ENCODE measurements at regions not wholly inside any gene's neighbourhood (a gene's known extent, or its start where the extent isn't known, plus 50 kb on each side); places are given as distances from the start of the nearest gene placed in this dataset.
"Not testable (repeated sequence)": the region's sequence is repeated elsewhere in the genome, so short reads cannot be mapped to it uniquely, and the experiment has no call there.

- H3K27me3 ChIP-seq (ENCODE audit: low read depth), result no peaks in the 10 kb centered on the region
- H3K4me3 ChIP-seq, result no peak overlapping the region
- H3K36me3 ChIP-seq (replicated peaks), result no peaks in the 10 kb centered on the region
- H3K4me1 ChIP-seq, result no peaks in the 10 kb centered on the region
- in situ Hi-C loops (cut with MboI; ENCODE audit: low sequenced_read_pairs), result no loop called here
- H3K9me3 ChIP-seq, result no peaks in the 10 kb centered on the region
- DNase-seq (ENCODE audit: low spot score in 2 of 2), result no peak
These were observed 620.2 kb downstream of the ANKRD7 start for GRCh38 chr7:118844748-118845147.

- DNase-seq (ENCODE audit: low spot score in 2 of 2), result no peak
- H3K4me3 ChIP-seq, result no peak overlapping the region
- in situ Hi-C loops (cut with MboI; ENCODE audit: low sequenced_read_pairs), result no loop called here
- no peaks in the 10 kb centered on the region for H3K9me3 ChIP-seq
- no peaks in the 10 kb centered on the region for H3K27me3 ChIP-seq (ENCODE audit: low read depth)
- H3K4me1 ChIP-seq, result no peaks in the 10 kb centered on the region
- H3K36me3 ChIP-seq (replicated peaks), result no peaks in the 10 kb centered on the region
These were observed 621.3 kb downstream of the ANKRD7 start for GRCh38 chr7:118845791-118846190.

- no peaks in the 10 kb centered on the region for H3K9me3 ChIP-seq
- H3K4me3 ChIP-seq, result no peak overlapping the region
- in situ Hi-C loops (cut with MboI; ENCODE audit: low sequenced_read_pairs), result no loop called here
- no peaks in the 10 kb centered on the region for H3K27me3 ChIP-seq (ENCODE audit: low read depth)
- H3K36me3 ChIP-seq (replicated peaks), result no peaks in the 10 kb centered on the region
- no peak for DNase-seq (ENCODE audit: low spot score in 2 of 2)
- H3K4me1 ChIP-seq, result no peaks in the 10 kb centered on the region
These were observed 622.5 kb downstream of the ANKRD7 start for GRCh38 chr7:118846977-118847376.

GRCh38 chr7:118855290-118855689, 630.8 kb downstream of the ANKRD7 start:
- Histone ChIP-seq H3K36me3 (replicated peaks) (no peaks in the 10 kb centered on the region), H3K9me3 (no peaks in the 10 kb centered on the region), H3K27me3 (ENCODE audit: low read depth) (no peaks in the 10 kb centered on the region), H3K4me3 (no peak overlapping the region), H3K4me1 (no peaks in the 10 kb centered on the region)
- in situ Hi-C loops (cut with MboI; ENCODE audit: low sequenced_read_pairs), result no loop called here
- no peak for DNase-seq (ENCODE audit: low spot score in 2 of 2)

- no peaks in the 10 kb centered on the region for H3K4me1 ChIP-seq
- no peaks in the 10 kb centered on the region for H3K36me3 ChIP-seq (replicated peaks)
- in situ Hi-C loops (cut with MboI; ENCODE audit: low sequenced_read_pairs), result no loop called here
- no peak for DNase-seq (ENCODE audit: low spot score in 2 of 2)
- no peak overlapping the region for H3K4me3 ChIP-seq
- no peaks in the 10 kb centered on the region for H3K27me3 ChIP-seq (ENCODE audit: low read depth)
- no peaks in the 10 kb centered on the region for H3K9me3 ChIP-seq
These were observed 634.2 kb downstream of the ANKRD7 start for GRCh38 chr7:118858651-118859149.

GRCh38 chr7:118861581-118861980, 637.1 kb downstream of the ANKRD7 start:
- DNase-seq (ENCODE audit: low spot score in 2 of 2), result no peak
- Histone ChIP-seq H3K4me1 (no peaks in the 10 kb centered on the region), H3K9me3 (no peaks in the 10 kb centered on the region), H3K36me3 (replicated peaks) (no peaks in the 10 kb centered on the region), H3K4me3 (no peak overlapping the region), H3K27me3 (ENCODE audit: low read depth) (no peaks in the 10 kb centered on the region)
- in situ Hi-C loops (cut with MboI; ENCODE audit: low sequenced_read_pairs), result no loop called here

GRCh38 chr7:118862740-118863139, 638.2 kb downstream of the ANKRD7 start:
- H3K27me3 ChIP-seq (ENCODE audit: low read depth), result no peaks in the 10 kb centered on the region
- H3K4me3 ChIP-seq, result no peak overlapping the region
- no peaks in the 10 kb centered on the region for H3K4me1 ChIP-seq
- no peaks in the 10 kb centered on the region for H3K9me3 ChIP-seq
- in situ Hi-C loops (cut with MboI; ENCODE audit: low sequenced_read_pairs), result no loop called here
- no peaks in the 10 kb centered on the region for H3K36me3 ChIP-seq (replicated peaks)
- DNase-seq (ENCODE audit: low spot score in 2 of 2), result no peak

GRCh38 chr7:118863966-118864365, 639.5 kb downstream of the ANKRD7 start:
- Histone ChIP-seq H3K36me3 (replicated peaks) (no peaks in the 10 kb centered on the region), H3K27me3 (ENCODE audit: low read depth) (no peaks in the 10 kb centered on the region), H3K4me3 (no peak overlapping the region), H3K9me3 (no peaks in the 10 kb centered on the region), H3K4me1 (no peaks in the 10 kb centered on the region)
- in situ Hi-C loops (cut with MboI; ENCODE audit: low sequenced_read_pairs), result no loop called here
- no peak for DNase-seq (ENCODE audit: low spot score in 2 of 2)

GRCh38 chr7:118867860-118868259, 643.4 kb downstream of the ANKRD7 start:
- no peak for DNase-seq (ENCODE audit: low spot score in 2 of 2)
- Histone ChIP-seq H3K27me3 (ENCODE audit: low read depth) (no peaks in the 10 kb centered on the region), H3K36me3 (replicated peaks) (no peaks in the 10 kb centered on the region), H3K9me3 (no peaks in the 10 kb centered on the region), H3K4me3 (no peak overlapping the region), H3K4me1 (no peaks in the 10 kb centered on the region)
- in situ Hi-C loops (cut with MboI; ENCODE audit: low sequenced_read_pairs), result no loop called here

- H3K9me3 ChIP-seq; H3K4me1 ChIP-seq; H3K4me3 ChIP-seq; H3K36me3 ChIP-seq (replicated peaks); H3K27me3 ChIP-seq (ENCODE audit: low read depth); in situ Hi-C loops (cut with MboI; ENCODE audit: low sequenced_read_pairs); DNase-seq (ENCODE audit: low spot score in 2 of 2): not testable (repeated sequence)
These were observed 644.6 kb downstream of the ANKRD7 start for GRCh38 chr7:118869141-118869540.

- Histone ChIP-seq H3K4me3 (no peak overlapping the region), H3K4me1 (no peaks in the 10 kb centered on the region), H3K36me3 (replicated peaks) (no peaks in the 10 kb centered on the region), H3K9me3 (no peaks in the 10 kb centered on the region), H3K27me3 (ENCODE audit: low read depth) (no peaks in the 10 kb centered on the region)
- DNase-seq (ENCODE audit: low spot score in 2 of 2), result no peak
- in situ Hi-C loops (cut with MboI; ENCODE audit: low sequenced_read_pairs), result no loop called here
These were observed 645.7 kb downstream of the ANKRD7 start for GRCh38 chr7:118870187-118870586.

GRCh38 chr7:118872568-118872967, 648.1 kb downstream of the ANKRD7 start:
- in situ Hi-C loops (cut with MboI; ENCODE audit: low sequenced_read_pairs), result no loop called here
- H3K9me3 ChIP-seq, result no peaks in the 10 kb centered on the region
- no peak for DNase-seq (ENCODE audit: low spot score in 2 of 2)
- H3K27me3 ChIP-seq (ENCODE audit: low read depth), result no peaks in the 10 kb centered on the region
- no peaks in the 10 kb centered on the region for H3K4me1 ChIP-seq
- H3K36me3 ChIP-seq (replicated peaks), result no peaks in the 10 kb centered on the region
- no peak overlapping the region for H3K4me3 ChIP-seq

- Histone ChIP-seq H3K4me3 (no peak overlapping the region), H3K9me3 (no peaks in the 10 kb centered on the region), H3K4me1 (no peaks in the 10 kb centered on the region), H3K36me3 (replicated peaks) (no peaks in the 10 kb centered on the region), H3K27me3 (ENCODE audit: low read depth) (no peaks in the 10 kb centered on the region)
- in situ Hi-C loops (cut with MboI; ENCODE audit: low sequenced_read_pairs), result no loop called here
- no peak for DNase-seq (ENCODE audit: low spot score in 2 of 2)
These were observed 652.7 kb downstream of the ANKRD7 start for GRCh38 chr7:118877187-118877586.

GRCh38 chr7:118878336-118878735, 653.8 kb downstream of the ANKRD7 start:
- Histone ChIP-seq H3K36me3 (replicated peaks) (no peaks in the 10 kb centered on the region), H3K27me3 (ENCODE audit: low read depth) (no peaks in the 10 kb centered on the region), H3K9me3 (no peaks in the 10 kb centered on the region), H3K4me3 (no peak overlapping the region), H3K4me1 (no peaks in the 10 kb centered on the region)
- DNase-seq (ENCODE audit: low spot score in 2 of 2), result no peak
- in situ Hi-C loops (cut with MboI; ENCODE audit: low sequenced_read_pairs), result no loop called here

GRCh38 chr7:118898284-118898683, 673.8 kb downstream of the ANKRD7 start:
- in situ Hi-C loops (cut with MboI; ENCODE audit: low sequenced_read_pairs), result no loop called here
- DNase-seq (ENCODE audit: low spot score in 2 of 2), result no peak
- no peaks in the 10 kb centered on the region for H3K4me1 ChIP-seq
- H3K9me3 ChIP-seq, result no peaks in the 10 kb centered on the region
- H3K4me3 ChIP-seq, result no peak overlapping the region
- H3K36me3 ChIP-seq (replicated peaks), result no peaks in the 10 kb centered on the region
- H3K27me3 ChIP-seq (ENCODE audit: low read depth), result no peaks in the 10 kb centered on the region; the same call in 1 of the 2 replicates
